Upper lobe of right lung (tissue), 1 donor: ENCODE measurements at regions not wholly inside any gene's neighbourhood (a gene's known extent, or its start where the extent isn't known, plus 50 kb on each side); places are given as distances from the start of the nearest gene placed in this dataset.

Experiments
- ATAC-seq: fragments of 200-7000 bp; cut with Tn5 transposase; one replicate; pipeline ENCODE4 v1.9.1; 2020; ENCODE audit warnings: mild to moderate bottlenecking, moderate library complexity
- DNase-seq: peaks from one replicate; pipeline ENCODE4 v3.0.0-alpha.2; 2020
- H3K27ac ChIP-seq: fragments of 200-600 bp; one replicate; pipeline ENCODE4 v1.8.0; 2022
- H3K27me3 ChIP-seq: fragments of 200-600 bp; one replicate; pipeline ENCODE4 v1.8.0; 2022; ENCODE audit warnings: mild to moderate bottlenecking
- H3K36me3 ChIP-seq: fragments of 200-600 bp; one replicate; pipeline ENCODE4 v1.8.0; 2022
- H3K4me1 ChIP-seq: fragments of 200-600 bp; one replicate; pipeline ENCODE4 v1.8.0; 2022
- H3K4me3 ChIP-seq: fragments of 200-600 bp; one replicate; pipeline ENCODE4 v1.8.0; 2022; ENCODE audit warnings: mild to moderate bottlenecking
- H3K9me3 ChIP-seq: fragments of 200-600 bp; one replicate; pipeline ENCODE4 v1.8.0; 2022
- CTCF ChIP-seq: fragments of 200-600 bp; IDR thresholded peaks from one replicate; pipeline ENCODE4 v1.8.0; 2022; ENCODE audit warnings: antibody characterized with exemption
- intact Hi-C: fragments of 100-400 bp; cut with DNase I; formaldehyde crosslinking; loops from one replicate; pipeline ENCODE4 v1.11.0; 2022
- donor health status: DM: no; HTN: yes; CAD: no; lungs with severe emphysema.

GRCh38 chr2:164234074-164234473 is 387.2 kb downstream of the GRB14 start:
- DNase-seq (no peak), ATAC-seq (no peak)
- Histone ChIP-seq H3K27ac (no peak overlapping the region), H3K4me1 (no peaks in the 10 kb centered on the region), H3K27me3 (no peaks in the 10 kb centered on the region), H3K9me3 (no peaks in the 10 kb centered on the region), H3K36me3 (no peaks in the 10 kb centered on the region), H3K4me3 (no peak overlapping the region)
- TF ChIP-seq CTCF = no peak
- intact Hi-C loops = no loop called here

- intact Hi-C loops = no loop called here
- TF ChIP-seq CTCF = no peak
Measured at GRCh38 chr2:164224007-164224406, 397.3 kb downstream of the GRB14 start.

GRCh38 chr2:164221473-164221872 is 399.8 kb downstream of the GRB14 start:
- Histone ChIP-seq H3K9me3 (no peaks in the 10 kb centered on the region), H3K36me3 (no peaks in the 10 kb centered on the region), H3K4me3 (no peak overlapping the region), H3K27me3 (no peaks in the 10 kb centered on the region), H3K4me1 (no peaks in the 10 kb centered on the region), H3K27ac (no peak overlapping the region)
- intact Hi-C loops = no loop called here
- no peak for ATAC-seq
- TF ChIP-seq CTCF = no peak
- DNase-seq = no peak

More at GRCh38 chr2:164224007-164224406, 397.3 kb downstream of the GRB14 start:
- Histone ChIP-seq H3K27me3 (no peaks in the 10 kb centered on the region), H3K4me1 (no peaks in the 10 kb centered on the region), H3K27ac (no peak overlapping the region), H3K9me3 (no peaks in the 10 kb centered on the region), H3K4me3 (no peak overlapping the region), H3K36me3 (no peaks in the 10 kb centered on the region)
- no peak for DNase-seq
- no peak for ATAC-seq

DNA sequence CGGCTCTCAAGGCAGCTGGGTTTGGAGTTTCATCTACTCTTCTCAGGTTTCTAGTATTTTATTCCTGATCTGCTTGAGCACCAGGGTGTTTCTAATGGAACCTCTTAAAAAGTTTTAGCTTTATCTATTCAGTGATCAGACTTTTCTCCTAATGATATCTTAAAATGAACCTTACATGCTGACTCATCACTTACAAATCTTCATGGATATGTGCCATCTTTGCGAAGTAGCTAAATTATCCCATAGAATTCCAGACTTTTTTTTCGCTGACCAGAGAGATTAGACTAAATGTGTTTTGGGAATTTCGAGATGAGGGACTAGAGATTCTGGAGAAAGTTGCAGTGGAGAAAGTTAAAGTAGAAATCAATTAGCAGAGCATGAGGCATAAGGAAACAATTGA is 401.0 kb downstream of the GRB14 start:
- intact Hi-C loops = no loop called here
- ATAC-seq (no peak), DNase-seq (no peak)
- Histone ChIP-seq H3K36me3 (no peaks in the 10 kb centered on the region), H3K9me3 (no peaks in the 10 kb centered on the region), H3K4me3 (no peak overlapping the region), H3K27me3 (no peaks in the 10 kb centered on the region), H3K4me1 (no peaks in the 10 kb centered on the region), H3K27ac (no peak overlapping the region)
- no peak for TF ChIP-seq CTCF

GRCh38 chr2:164213916-164214315 is 407.4 kb downstream of the GRB14 start:
- no peak overlapping the region for H3K4me3 ChIP-seq
- ATAC-seq (no peak), DNase-seq (no peak)
- H3K27me3 ChIP-seq = no peaks in the 10 kb centered on the region
- H3K9me3 ChIP-seq = no peaks in the 10 kb centered on the region
- no peaks in the 10 kb centered on the region for H3K36me3 ChIP-seq
- no peaks in the 10 kb centered on the region for H3K4me1 ChIP-seq
- intact Hi-C loops = no loop called here
- no peak for TF ChIP-seq CTCF
- no peak overlapping the region for H3K27ac ChIP-seq

- Histone ChIP-seq H3K36me3 (no peaks in the 10 kb centered on the region), H3K9me3 (no peaks in the 10 kb centered on the region), H3K27me3 (no peaks in the 10 kb centered on the region), H3K4me3 (no peak overlapping the region), H3K27ac (no peak overlapping the region), H3K4me1 (no peaks in the 10 kb centered on the region)
- TF ChIP-seq CTCF = no peak
- intact Hi-C loops = no loop called here
- DNase-seq = no peak
- no peak for ATAC-seq
Measured at GRCh38 chr2:164205347-164205746, 415.9 kb downstream of the GRB14 start.
